Spleen (tissue), 7 donors: ENCODE measurements at regions not wholly inside any gene's neighbourhood (a gene's known extent, or its start where the extent isn't known, plus 50 kb on each side); places are given as distances from the start of the nearest gene placed in this dataset.

Source experiments
- CTCF ChIP-seq, 11 experiments: fragments of 200-600 bp in 7 of 11; fragments of 450-650 bp in 4 of 11; sonication (generic) in 4 of 11; IDR thresholded peaks in 8 of 11; conservative IDR thresholded peaks in 3 of 11; 1 replicate in 7 of 11; 2 replicates in 4 of 11; pipeline versions ENCODE4 v1.4.0 to v1.8.0; 2016 to 2021; ENCODE audit warnings: antibody characterized with exemption in 11 of 11, inconsistent platforms in 4 of 11, mild to moderate bottlenecking in 1 of 11
- POLR2A ChIP-seq, 3 donors: fragments of 450-650 bp; IDR thresholded peaks; one replicate each; pipeline ENCODE4 v1.5.1; 2017; ENCODE audit warnings: antibody characterized with exemption in 3 of 3, mild to moderate bottlenecking in 1 of 3
- POLR2AphosphoS5 ChIP-seq, 3 donors: sonication (generic); formaldehyde crosslinking; IDR thresholded peaks; one replicate each; pipeline ENCODE4 v1.5.1; 2017; ENCODE audit warnings: antibody characterized with exemption in 3 of 3
- donor health status: DM: no; HTN: no; CAD: no; lungs with moderate emphysema.
- donor health status: DM: no; HTN: no; CAD: no.
- donor health status: DM: no; HTN: no; CAD: no.

DNA sequence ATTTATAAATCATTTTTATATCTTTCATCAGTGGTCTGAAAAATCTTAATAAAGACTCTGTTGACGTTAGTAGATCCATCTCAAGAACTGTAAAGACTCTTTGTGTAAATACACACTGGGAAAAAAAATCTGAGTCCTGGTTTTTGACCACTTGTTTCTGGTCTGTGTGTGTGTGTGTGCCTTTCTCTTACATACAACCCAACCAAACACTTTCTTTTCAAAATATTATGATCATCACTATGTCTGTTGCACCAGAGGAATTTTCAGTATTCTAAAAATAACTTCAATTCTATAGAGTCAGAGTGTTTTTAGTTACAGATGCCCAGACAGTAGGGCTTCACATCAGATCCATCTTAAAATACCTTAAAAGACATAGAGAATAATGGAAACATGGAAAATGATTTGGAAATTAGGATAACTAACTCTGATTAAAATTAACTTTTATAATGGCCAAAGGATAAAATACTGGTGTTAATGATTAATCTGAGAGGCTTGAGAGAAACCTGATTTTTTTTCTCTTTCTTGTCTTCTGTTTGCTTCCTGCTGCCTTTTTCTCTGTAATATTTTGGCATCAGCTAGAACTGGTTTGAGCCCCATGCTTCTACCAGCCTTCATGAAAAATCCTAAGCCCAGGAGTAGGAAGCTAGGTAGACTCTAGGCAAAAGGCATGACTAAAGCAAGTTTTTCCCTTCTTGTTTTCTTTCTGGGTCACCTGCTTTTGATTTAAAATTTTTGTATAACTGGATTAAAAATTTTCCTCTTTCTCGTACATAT lies 99.7 kb downstream of the ATXN3L start:
- TF ChIP-seq POLR2AphosphoS5 (IDR thresholded peaks at IDR 0.05), result no peak
- TF ChIP-seq CTCF (IDR thresholded peaks at IDR 0.05 in 8 of 11, conservative IDR thresholded peaks at IDR 0.05 in 3 of 11), result no peak
- no peak for TF ChIP-seq POLR2A (IDR thresholded peaks at IDR 0.05)
